Adrenal gland (tissue), 9 donors: ENCODE measurements at regions not wholly inside any gene's neighbourhood (a gene's known extent, or its start where the extent isn't known, plus 50 kb on each side); places are given as distances from the start of the nearest gene placed in this dataset.
"Not testable (repeated sequence)": the region's sequence is repeated elsewhere in the genome, so short reads cannot be mapped to it uniquely, and the experiment has no call there.

Experiments
- DNase-seq, 7 donors: peaks; one replicate each; pipeline ENCODE4 v3.0.0-alpha.2; 2019 to 2020
- H3K27ac ChIP-seq, 5 donors: fragments of 200-600 bp; sonication (generic) in 4 of 5; 1 replicate in 3 of 5; 2 replicates in 2 of 5; pipeline versions ENCODE4 v1.5.1 to v1.8.0; 2016 to 2020; ENCODE audit warnings: mild to moderate bottlenecking in 1 of 5
- H3K27me3 ChIP-seq: fragments of 200-600 bp; 2 replicates; pipeline ENCODE4 v1.8.0; 2021
- H3K36me3 ChIP-seq, 2 donors: fragments of 200-600 bp; replicated peaks in 1 of 2; 1 replicate in 1 of 2; 2 replicates in 1 of 2; pipeline versions ENCODE4 v1.5.1 to v1.8.0; 2018 to 2022
- H3K4me1 ChIP-seq, 2 donors: fragments of 200-600 bp; replicated peaks in 1 of 2; 1 replicate in 1 of 2; 2 replicates in 1 of 2; pipeline versions ENCODE4 v1.5.1 to v1.8.0; 2018 to 2021
- H3K4me3 ChIP-seq, 4 donors: fragments of 200-600 bp; sonication (generic) in 3 of 4; one replicate each; pipeline ENCODE4 v1.5.1; 2016 to 2018
- H3K9me3 ChIP-seq, 3 donors: fragments of 200-600 bp; sonication (generic) in 1 of 3; replicated peaks in 1 of 3; 1 replicate in 2 of 3; 2 replicates in 1 of 3; pipeline versions ENCODE4 v1.5.1 to v1.8.0; 2016 to 2021
- POLR2A ChIP-seq, 2 donors: fragments of 450-650 bp; IDR thresholded peaks; one replicate each; pipeline ENCODE4 v1.6.1; 2017; ENCODE audit warnings: antibody characterized with exemption in 2 of 2, mild to moderate bottlenecking in 2 of 2, moderate library complexity in 1 of 2
- WGBS, 4 donors: extraction: QIAGEN DNeasy Blood & Tissue Kit in 2 of 4; methylation state at CpG; one replicate each; pipeline versions ENCODE4 v1.1.5 to v1.1.7; 2013 to 2017; 5-methylcytosine and 5-hydroxymethylcytosine counted together
- intact Hi-C, 2 donors: fragments of 100-400 bp; cut with DNase I; formaldehyde crosslinking; loops; one replicate each; pipeline versions ENCODE4 v1.14.1 to v1.15.0; 2022 to 2023
- TF ChIP-seq, protein P1 (sequence below), 6 experiments: fragments of 450-650 bp in 4 of 6; fragments of 200-600 bp in 2 of 6; sonication (generic) in 1 of 6; IDR thresholded peaks; 1 replicate in 5 of 6; 2 replicates in 1 of 6; pipeline versions ENCODE4 v1.5.1 to v1.8.0; 2016 to 2021; ENCODE audit warnings: antibody characterized with exemption in 6 of 6, mild to moderate bottlenecking in 2 of 6, moderate library complexity in 1 of 6
- donor health status: healthy with polysubstance abuse.
- donor health status: Bipolar disorder and iron deficiency.
- donor health status: DM: yes; HTN: yes; CAD: no.
- donor health status: DM: no; HTN: no; CAD: no.
- donor health status: DM: no; HTN: no; CAD: no.

DNA sequence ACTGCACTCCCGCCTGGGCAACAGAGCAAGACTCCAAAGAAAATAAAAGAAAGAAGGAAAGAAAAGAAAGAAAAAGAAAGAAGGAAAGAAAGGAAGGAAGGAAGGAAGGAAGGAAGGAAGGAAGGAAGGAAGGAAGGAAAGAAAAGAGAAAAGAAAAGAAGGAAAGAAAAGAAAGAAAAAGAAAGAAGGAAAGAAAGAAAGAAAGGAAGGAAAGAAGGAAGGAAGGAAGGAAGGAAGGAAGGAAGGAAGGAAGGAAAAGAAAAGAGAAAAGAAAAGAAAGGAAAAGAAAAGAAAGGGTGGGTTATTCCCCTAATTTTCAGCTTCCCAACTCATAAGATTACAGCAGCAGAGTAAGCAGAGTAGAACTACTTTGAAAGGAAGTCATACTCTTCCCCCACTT is 64.4 kb downstream of the TMEM200C start:
- intact Hi-C loops, H3K27ac ChIP-seq, H3K27me3 ChIP-seq, H3K4me1 ChIP-seq, H3K4me3 ChIP-seq, H3K9me3 ChIP-seq, H3K36me3 ChIP-seq, DNase-seq: not testable (repeated sequence)
- 91 to 100% (median 99%) methylated on average over 1 of the region's 1 CpG for WGBS, 4 donors

DNA sequence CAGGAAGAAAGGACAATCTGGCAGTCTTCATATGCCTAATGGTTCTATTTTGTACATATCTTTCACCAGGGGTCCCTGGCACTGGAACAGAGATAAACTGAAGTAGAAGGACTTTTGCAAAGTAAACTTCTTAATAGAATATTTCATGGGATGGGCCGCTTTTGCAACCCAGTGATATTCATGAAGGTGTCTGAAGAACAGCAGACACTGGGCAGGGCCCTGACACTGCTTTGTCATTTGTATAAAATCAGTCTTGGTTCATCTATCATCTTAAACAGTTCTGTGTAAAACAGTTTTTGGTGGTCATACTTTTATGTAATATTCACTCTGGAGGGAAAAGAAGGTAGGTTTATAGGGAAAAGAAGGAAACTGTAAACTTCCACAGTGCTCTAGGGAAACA is 66.4 kb downstream of the TMEM200C start:
- TF ChIP-seq, protein P1, sequence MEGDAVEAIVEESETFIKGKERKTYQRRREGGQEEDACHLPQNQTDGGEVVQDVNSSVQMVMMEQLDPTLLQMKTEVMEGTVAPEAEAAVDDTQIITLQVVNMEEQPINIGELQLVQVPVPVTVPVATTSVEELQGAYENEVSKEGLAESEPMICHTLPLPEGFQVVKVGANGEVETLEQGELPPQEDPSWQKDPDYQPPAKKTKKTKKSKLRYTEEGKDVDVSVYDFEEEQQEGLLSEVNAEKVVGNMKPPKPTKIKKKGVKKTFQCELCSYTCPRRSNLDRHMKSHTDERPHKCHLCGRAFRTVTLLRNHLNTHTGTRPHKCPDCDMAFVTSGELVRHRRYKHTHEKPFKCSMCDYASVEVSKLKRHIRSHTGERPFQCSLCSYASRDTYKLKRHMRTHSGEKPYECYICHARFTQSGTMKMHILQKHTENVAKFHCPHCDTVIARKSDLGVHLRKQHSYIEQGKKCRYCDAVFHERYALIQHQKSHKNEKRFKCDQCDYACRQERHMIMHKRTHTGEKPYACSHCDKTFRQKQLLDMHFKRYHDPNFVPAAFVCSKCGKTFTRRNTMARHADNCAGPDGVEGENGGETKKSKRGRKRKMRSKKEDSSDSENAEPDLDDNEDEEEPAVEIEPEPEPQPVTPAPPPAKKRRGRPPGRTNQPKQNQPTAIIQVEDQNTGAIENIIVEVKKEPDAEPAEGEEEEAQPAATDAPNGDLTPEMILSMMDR (IDR thresholded peaks at IDR 0.05): no peak
- TF ChIP-seq POLR2A (IDR thresholded peaks at IDR 0.05): no peak
- Histone ChIP-seq H3K4me1 (no peaks in the 10 kb centered on the region), H3K4me3 (no peak overlapping the region), H3K27me3 (no peaks in the 10 kb centered on the region), H3K27ac (no peak overlapping the region), H3K9me3 (no peaks in the 10 kb centered on the region), H3K36me3 (no peaks in the 10 kb centered on the region)
- DNase-seq: no peak
- WGBS, 4 donors: 91 to 100% (median 94%) methylated on average over 1 of the region's 1 CpG
- intact Hi-C loops: no loop called here

DNA sequence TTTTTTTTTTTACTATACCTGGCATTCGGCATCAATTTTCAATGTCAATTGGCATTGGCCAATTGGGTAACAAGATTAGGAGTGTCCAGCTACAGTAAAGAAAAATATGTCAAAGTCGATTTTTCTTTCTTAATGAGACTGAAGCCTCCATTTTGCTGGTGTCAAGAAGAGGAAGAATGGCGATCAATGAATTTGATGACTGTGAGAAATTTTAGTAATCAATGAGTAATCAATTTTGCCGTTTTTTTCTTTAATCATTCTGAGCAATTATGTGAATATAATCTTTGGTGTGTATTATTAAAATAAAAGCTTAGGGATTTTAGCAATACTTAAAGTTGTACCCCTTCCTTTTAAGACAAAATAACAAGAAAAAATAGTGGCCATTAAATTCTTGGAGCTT is 69.7 kb downstream of the TMEM200C start:
- no peak overlapping the region for H3K4me3 ChIP-seq
- no peaks in the 10 kb centered on the region for H3K27me3 ChIP-seq
- H3K36me3 ChIP-seq: no peaks in the 10 kb centered on the region
- H3K4me1 ChIP-seq: no peaks in the 10 kb centered on the region
- TF ChIP-seq POLR2A (IDR thresholded peaks at IDR 0.05): no peak
- TF ChIP-seq, protein P1 (IDR thresholded peaks at IDR 0.05): no peak
- WGBS, 4 donors: 71 to 85% (median 80%) methylated on average over 4 of the region's 4 CpGs
- no peak for DNase-seq
- intact Hi-C loops: no loop called here
- no peak overlapping the region for H3K27ac ChIP-seq
- H3K9me3 ChIP-seq: no peaks in the 10 kb centered on the region

DNA sequence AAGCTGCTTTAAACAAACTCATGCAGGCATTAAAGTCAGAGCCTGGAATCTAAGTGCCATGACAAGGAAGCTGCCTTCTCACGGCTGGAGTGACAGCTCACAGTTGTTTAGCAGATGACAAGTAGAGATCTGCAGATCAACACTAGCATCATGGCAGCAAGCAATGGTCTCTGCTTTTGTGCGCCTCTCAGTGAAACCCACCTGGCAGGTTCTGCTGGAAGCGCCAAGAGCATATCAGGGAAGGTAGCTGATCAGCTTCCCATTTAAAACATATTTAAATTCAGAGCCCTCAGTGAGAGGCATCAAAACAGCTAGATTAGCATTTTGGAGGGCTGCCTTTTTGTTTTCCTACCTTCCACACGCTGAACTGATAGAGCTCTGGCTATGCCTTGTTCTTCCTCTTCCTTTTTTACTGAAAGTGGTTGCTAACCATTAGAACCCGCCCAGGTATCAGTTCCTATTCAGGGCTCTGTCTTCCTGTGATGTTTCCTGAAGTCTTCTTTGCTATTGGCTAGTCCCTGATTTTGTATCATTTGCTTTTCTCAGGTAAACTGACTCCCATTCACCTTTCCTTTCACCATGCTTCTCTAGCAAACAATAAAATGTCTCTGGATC is 70.8 kb downstream of the TMEM200C start:
- Histone ChIP-seq H3K27me3 (no peaks in the 10 kb centered on the region), H3K9me3 (no peaks in the 10 kb centered on the region), H3K36me3 (no peaks in the 10 kb centered on the region), H3K27ac (no peak overlapping the region), H3K4me1 (no peaks in the 10 kb centered on the region), H3K4me3 (no peak overlapping the region)
- intact Hi-C loops: no loop called here
- no peak for DNase-seq
- TF ChIP-seq, protein P1 (IDR thresholded peaks at IDR 0.05): no peak
- no peak for TF ChIP-seq POLR2A (IDR thresholded peaks at IDR 0.05)
- WGBS, 4 donors: 56 to 71% (median 58%) methylated on average over 5 of the region's 5 CpGs

GRCh38 chr18:5817816-5818215 is 77.5 kb downstream of the TMEM200C start:
- intact Hi-C loops: no loop called here
- no peaks in the 10 kb centered on the region for H3K4me1 ChIP-seq
- no peak overlapping the region for H3K27ac ChIP-seq
- TF ChIP-seq, protein P1 (IDR thresholded peaks at IDR 0.05): no peak
- no peak for TF ChIP-seq POLR2A (IDR thresholded peaks at IDR 0.05)
- no peaks in the 10 kb centered on the region for H3K27me3 ChIP-seq
- H3K9me3 ChIP-seq: no peaks in the 10 kb centered on the region
- no peaks in the 10 kb centered on the region for H3K36me3 ChIP-seq
- H3K4me3 ChIP-seq: no peak overlapping the region
- DNase-seq: no peak
- WGBS, 4 donors: 75 to 82% (median 79%) methylated on average over 1 of the region's 1 CpG
